HG03175 (cell line): ENCODE measurements at regions not wholly inside any gene's neighbourhood (a gene's known extent, or its start where the extent isn't known, plus 50 kb on each side); places are given as distances from the start of the nearest gene placed in this dataset.
"Not testable (repeated sequence)": the region's sequence is repeated elsewhere in the genome, so short reads cannot be mapped to it uniquely, and the experiment has no call there.

Source experiments
- ATAC-seq: cut with Tn5 transposase; IDR thresholded peaks from one replicate; pipeline ENCODE4 v1.9.1; 2021; ENCODE audit warnings: mild to moderate bottlenecking, moderate library complexity; ENCODE audit not compliant: unreplicated experiment

GRCh38 chr4:11821772-11822430 lies 393.2 kb upstream of the HS3ST1 start:
- ATAC-seq = no peak

- ATAC-seq = no peak
Measured at GRCh38 chr4:11817088-11817487, 388.4 kb upstream of the HS3ST1 start.

- no peak for ATAC-seq
Measured at GRCh38 chr4:11814758-11815157, 386.1 kb upstream of the HS3ST1 start.

GRCh38 chr4:11813951-11814446 lies 385.3 kb upstream of the HS3ST1 start:
- no peak for ATAC-seq

GRCh38 chr4:11811521-11811920 lies 382.8 kb upstream of the HS3ST1 start:
- ATAC-seq = not testable (repeated sequence)

- peak; percentile 71 for ATAC-seq
Measured at GRCh38 chr4:11805842-11806241, 377.1 kb upstream of the HS3ST1 start.

GRCh38 chr4:11801466-11802446 lies 373.1 kb upstream of the HS3ST1 start:
- no peak for ATAC-seq

- no peak for ATAC-seq
Measured at GRCh38 chr4:11799196-11799595, 370.5 kb upstream of the HS3ST1 start.

- no peak for ATAC-seq
Measured at GRCh38 chr4:11791797-11792196, 363.1 kb upstream of the HS3ST1 start.

GRCh38 chr4:11790230-11790629 lies 361.5 kb upstream of the HS3ST1 start:
- ATAC-seq = no peak

GRCh38 chr4:11783588-11783987 lies 354.9 kb upstream of the HS3ST1 start:
- ATAC-seq = no peak

GRCh38 chr4:11782859-11783258 lies 354.2 kb upstream of the HS3ST1 start:
- no peak for ATAC-seq

GRCh38 chr4:11777447-11777846 lies 348.8 kb upstream of the HS3ST1 start:
- ATAC-seq = no peak

GRCh38 chr4:11774346-11774745 lies 345.7 kb upstream of the HS3ST1 start:
- ATAC-seq = no peak

GRCh38 chr4:11773798-11774197 lies 345.1 kb upstream of the HS3ST1 start:
- ATAC-seq = no peak

- ATAC-seq = no peak
Measured at GRCh38 chr4:11769434-11769833, 340.7 kb upstream of the HS3ST1 start.

- ATAC-seq = no peak
Measured at GRCh38 chr4:11768251-11768972, 339.7 kb upstream of the HS3ST1 start.

GRCh38 chr4:11765849-11766453 lies 337.3 kb upstream of the HS3ST1 start:
- no peak for ATAC-seq

GRCh38 chr4:11748164-11748872 lies 319.6 kb upstream of the HS3ST1 start:
- no peak for ATAC-seq

- ATAC-seq = no peak
Measured at GRCh38 chr4:11746734-11747133, 318.0 kb upstream of the HS3ST1 start.
